ENCODE measurements at regions not wholly inside any gene's neighbourhood (a gene's known extent, or its start where the extent isn't known, plus 50 kb on each side); places are given as distances from the start of the nearest gene placed in this dataset.

DNA sequence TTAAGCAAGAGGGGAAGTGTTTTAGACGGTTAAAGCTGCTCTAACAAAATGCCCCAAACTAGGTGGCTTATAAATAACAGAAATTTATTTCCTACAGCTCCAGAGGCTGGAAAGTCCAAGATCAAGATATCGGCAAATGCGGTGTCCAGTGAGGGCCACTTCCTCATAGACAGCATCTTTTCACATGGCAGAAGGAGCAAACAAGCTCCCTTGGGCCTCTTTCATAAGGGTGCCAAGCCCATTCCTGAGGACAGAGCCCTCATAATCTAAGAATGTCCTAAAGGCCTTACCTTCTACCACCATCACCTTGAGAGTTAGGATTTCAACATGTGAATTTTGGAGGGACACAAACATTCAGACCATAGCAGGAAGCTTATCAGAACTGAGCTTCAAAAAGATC, 57.3 kb upstream of the PPP1CB start:
- no peak for DNase-seq (ENCODE audit: low read depth)

DNA sequence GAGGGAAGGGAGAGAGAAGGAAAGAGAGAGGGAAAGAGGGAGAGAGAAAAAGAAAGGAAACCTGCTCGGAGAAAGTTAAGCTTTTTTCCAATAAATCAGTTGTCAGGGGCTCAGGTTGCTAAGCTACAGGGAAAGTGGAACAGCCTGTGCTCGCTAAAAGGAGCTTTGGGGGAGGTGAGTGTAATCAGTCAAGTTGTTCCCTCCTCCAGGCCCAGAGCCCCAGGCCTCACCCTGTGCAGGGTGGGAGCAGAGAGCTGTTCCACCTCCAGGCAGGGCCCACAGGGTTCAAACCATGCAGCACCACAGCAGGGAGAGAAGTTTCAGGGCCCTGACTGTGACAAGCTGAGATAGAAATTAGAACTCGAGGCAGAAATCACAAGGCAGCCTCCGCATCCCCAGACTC, 56.4 kb upstream of the PPP1CB start:
- DNase-seq (ENCODE audit: low read depth): peak; percentile 12

DNA sequence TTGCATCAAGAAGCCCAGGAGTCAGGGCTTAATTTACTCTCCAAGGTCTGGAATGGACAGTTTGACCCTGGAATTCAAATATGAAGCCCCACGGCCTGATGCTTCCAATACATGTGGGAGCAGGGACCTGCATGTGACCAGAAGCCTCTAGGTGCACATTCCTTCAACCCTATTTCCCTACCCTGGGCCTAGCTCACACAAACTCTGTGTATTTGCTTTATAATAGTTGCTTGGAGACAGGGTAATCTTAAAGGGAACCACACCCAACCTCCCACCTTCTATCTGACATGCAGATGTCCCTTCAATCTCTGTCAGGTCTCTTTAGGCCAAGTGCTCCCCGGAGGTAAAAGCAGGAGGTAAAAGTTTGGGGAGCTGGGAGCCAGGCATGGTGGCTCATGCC, 55.4 kb upstream of the PPP1CB start:
- no peak for DNase-seq (ENCODE audit: low read depth)

DNA sequence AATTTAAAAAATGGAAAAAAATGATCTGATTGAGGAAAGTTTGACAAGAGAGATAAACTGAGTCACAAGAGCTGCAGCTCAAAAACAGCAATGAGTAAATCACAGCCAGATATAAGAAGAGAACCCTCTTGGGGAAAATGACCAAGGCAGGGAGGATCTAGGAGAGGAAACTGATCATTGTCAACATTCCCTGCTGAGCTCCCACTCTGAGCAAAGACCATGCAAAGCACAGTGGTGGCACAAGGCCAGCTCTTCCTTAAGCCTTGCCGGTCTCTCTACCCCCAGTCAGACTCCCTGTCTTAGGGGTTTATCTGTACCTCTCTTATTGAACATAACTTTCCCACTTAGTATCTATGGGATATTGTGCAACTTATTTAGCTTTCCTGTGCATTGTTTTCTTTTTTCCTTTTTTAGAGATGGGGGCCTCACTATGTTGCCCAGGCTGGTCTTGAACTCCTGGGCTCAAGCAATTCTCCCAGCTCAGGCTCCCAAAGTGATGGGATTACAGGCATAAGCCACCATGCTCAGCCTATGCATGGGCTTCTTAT, 54.0 kb upstream of the PPP1CB start:
- no peak for DNase-seq (ENCODE audit: low read depth)

DNA sequence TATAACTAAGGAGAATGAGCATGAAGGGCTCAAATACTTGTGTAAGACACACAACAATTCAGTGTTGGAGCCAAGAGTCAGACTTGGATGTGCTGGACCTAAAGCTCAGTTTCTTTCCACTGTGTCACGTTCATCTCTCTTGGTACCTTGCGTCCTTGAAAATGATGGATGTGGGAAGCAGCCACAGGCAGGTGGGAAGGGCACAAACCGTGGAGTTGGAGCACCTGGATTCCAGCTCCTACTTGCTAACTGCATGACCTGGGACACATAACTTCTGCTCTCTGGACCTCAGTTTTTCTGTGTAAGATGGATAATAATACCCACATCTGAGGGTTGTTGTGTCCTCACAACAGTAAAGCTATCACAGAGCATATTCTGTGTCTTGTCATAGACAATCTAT, 53.1 kb upstream of the PPP1CB start:
- no peak for DNase-seq (ENCODE audit: low read depth)
